ENCODE measurements at regions not wholly inside any gene's neighbourhood (a gene's known extent, or its start where the extent isn't known, plus 50 kb on each side); places are given as distances from the start of the nearest gene placed in this dataset.
A peak's percentile ranks its signal among the peaks of the same experiment; 100 is the strongest.

DNA sequence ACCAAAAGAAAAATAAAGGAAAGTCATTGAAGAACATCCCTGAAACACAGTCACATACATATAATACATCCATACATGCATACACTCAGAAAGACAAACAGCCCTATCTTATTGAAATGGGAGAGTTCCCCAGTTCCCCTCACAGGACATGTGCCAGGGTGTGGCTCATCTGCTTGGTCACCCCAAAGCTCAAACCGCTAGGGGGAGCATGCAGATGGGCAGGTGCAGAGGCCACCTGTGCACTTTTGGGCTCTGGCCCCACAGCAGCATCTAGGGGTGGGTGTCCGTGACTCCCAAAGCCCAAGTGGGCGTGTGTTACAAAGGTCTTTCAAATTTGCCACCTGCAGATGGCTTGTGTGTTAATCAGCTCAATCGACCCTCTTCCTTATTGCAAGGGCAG lies 75.2 kb downstream of the CMAS start:
- TF ChIP-seq, protein P1, sequence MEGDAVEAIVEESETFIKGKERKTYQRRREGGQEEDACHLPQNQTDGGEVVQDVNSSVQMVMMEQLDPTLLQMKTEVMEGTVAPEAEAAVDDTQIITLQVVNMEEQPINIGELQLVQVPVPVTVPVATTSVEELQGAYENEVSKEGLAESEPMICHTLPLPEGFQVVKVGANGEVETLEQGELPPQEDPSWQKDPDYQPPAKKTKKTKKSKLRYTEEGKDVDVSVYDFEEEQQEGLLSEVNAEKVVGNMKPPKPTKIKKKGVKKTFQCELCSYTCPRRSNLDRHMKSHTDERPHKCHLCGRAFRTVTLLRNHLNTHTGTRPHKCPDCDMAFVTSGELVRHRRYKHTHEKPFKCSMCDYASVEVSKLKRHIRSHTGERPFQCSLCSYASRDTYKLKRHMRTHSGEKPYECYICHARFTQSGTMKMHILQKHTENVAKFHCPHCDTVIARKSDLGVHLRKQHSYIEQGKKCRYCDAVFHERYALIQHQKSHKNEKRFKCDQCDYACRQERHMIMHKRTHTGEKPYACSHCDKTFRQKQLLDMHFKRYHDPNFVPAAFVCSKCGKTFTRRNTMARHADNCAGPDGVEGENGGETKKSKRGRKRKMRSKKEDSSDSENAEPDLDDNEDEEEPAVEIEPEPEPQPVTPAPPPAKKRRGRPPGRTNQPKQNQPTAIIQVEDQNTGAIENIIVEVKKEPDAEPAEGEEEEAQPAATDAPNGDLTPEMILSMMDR (IDR thresholded peaks at IDR 0.05; ENCODE audit: low read depth, low read length): peak; percentile 48
- TF ChIP-seq EZH2phosphoT487 (IDR thresholded peaks at IDR 0.05; ENCODE audit: low read depth): no peak
